ENCODE measurements at regions not wholly inside any gene's neighbourhood (a gene's known extent, or its start where the extent isn't known, plus 50 kb on each side); places are given as distances from the start of the nearest gene placed in this dataset.
"Not testable (repeated sequence)": the region's sequence is repeated elsewhere in the genome, so short reads cannot be mapped to it uniquely, and the experiment has no call there.

DNA sequence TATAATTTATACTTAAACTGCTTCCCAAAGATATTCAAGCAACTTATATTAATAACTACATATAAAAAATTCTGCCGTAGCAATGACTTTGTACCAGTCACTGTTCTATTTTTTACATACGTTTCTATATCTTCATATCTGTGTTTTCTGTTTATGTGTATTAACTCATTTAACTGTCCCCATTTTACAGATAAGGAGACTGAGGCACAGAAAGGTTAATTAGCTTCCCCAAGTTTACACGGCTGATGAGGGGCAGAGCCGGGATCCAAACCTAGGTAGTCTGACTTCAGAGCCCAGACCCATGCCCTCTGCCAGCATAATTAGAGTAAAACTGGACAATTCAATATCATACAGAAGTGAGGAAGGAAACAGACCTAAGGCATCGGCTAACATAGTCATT lies 259.7 kb upstream of the TUT7 start:
- no peak for DNase-seq

DNA sequence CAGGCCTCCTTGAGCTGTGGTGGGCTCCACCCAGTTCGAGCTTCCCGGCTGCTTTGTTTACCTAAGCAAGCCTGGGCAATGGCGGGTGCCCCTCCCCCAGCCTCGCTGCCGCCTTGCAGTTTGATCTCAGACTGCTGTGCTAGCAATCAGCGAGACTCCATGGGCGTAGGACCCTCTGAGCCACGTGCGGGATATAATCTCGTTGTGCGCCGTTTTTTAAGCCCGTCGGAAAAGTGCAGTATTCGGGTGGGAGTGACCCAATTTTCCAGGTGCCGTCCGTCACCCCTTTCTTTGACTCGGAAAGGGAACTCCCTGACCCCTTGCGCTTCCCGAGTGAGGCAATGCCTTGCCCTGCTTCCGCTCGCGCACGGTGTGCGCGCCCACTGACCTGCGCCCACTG lies 257.3 kb upstream of the TUT7 start:
- not testable (repeated sequence) for DNase-seq

DNA sequence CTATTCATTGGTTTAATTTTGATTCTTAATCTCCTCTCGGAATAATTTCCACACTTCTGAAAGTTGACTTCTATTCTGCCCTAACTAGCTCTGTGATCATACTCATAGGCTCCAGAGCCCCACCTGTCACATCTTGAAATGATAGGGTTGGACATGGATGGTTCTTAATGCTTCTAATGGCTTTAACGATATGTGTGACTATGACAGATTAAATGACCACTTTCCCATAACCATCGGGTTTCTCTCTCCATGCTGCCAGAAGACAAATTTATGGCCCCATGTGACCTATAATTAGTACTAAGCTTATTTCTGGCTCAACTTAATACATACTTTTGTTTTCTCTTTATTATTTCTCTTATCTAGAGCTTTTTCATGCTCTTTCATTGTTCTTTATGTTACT lies 251.1 kb upstream of the TUT7 start:
- DNase-seq, result no peak

DNA sequence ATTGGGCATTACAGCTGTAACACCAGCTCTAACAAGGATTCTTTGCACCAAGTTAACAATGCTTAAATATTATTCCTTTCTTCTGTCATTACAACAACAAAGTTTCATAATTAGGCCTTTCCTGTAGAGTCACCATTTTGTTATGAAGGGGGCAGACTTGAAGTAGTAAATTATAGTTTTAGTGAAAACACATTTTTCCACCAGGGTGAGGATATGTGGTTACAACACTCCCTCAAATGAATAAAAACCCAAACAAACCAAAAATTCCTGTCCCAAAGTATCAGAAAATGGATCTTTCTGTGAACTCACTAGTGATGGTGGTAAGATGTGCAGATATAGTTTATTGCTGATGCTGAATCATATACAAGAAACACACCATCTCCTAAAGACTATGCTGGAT lies 250.5 kb upstream of the TUT7 start:
- no peak for DNase-seq

DNA sequence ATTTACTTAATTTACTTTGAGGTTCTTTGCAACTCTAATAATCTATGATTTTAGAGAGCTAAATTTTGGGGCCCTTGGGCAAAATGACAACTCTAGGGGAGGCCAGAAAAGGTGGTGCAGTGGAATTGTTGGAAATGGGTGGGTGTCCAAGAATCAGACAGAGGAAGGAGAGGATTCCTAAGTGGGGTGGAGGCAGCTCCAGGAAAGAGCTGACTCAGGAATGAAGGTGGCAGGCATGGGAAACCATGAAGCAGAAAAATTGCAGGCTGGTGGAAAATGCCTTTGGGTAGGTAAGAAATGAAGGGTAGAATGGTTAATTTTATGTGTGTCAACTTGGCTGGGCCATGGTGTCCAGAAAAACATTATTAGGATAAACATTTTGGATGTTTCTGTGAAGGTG lies 248.5 kb upstream of the TUT7 start:
- no peak for DNase-seq

DNA sequence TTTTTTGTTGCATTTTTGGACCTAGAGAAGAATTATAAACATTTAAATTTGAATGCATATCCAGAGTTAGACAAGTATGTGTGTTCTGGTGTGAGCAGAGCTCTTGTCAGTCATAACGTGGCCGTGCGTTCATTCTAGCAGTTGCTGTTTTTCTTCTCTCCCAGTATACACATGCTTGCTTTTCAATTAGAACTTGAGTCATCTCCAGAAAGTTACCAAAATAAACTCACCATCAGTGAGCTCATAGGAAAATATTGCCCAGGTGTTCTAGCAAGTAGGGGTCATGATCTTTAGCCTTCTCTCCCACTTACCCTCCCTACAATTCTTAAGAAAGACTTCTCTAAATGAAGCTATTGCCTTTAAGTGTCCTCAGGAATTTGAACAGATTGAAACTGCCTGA lies 247.5 kb upstream of the TUT7 start:
- DNase-seq, result no peak

DNA sequence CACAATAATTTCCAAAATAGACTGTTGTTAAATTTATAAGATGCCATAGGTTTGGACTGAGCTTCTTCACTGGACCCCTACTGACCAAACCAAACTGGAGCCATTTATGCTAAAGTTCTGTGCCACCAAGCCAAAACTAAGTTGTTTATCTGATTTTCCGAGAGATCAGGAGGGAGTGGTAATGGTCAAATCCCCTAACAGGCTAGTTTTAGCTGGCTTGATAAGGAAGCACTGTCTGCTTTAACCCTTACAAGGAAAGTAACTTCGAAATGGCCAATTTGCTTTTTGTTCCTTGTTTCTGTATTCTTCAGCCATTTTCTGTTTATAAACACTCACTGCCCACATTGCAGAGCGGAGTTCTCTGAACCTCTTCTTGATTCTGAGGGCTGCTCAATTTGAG lies 246.8 kb upstream of the TUT7 start:
- no peak for DNase-seq

DNA sequence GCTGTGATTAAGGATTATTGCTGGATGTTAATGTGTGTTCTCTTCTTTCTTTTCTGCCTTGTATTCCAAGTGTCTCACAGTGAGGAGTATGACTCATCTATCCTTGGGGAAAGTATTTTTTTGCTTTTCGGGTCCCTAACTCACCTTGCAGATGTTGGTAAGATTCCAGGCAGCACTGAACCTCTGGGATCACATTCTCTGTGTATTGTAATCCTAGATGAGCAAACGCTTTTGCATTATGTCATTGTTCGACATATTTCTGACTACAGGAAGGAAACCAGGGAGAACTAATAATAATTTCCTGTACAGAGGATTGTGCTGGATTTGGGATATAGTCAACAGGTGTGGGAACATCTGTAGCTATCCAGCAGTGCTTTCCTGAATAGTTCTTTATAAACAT lies 246.1 kb upstream of the TUT7 start:
- no peak for DNase-seq

DNA sequence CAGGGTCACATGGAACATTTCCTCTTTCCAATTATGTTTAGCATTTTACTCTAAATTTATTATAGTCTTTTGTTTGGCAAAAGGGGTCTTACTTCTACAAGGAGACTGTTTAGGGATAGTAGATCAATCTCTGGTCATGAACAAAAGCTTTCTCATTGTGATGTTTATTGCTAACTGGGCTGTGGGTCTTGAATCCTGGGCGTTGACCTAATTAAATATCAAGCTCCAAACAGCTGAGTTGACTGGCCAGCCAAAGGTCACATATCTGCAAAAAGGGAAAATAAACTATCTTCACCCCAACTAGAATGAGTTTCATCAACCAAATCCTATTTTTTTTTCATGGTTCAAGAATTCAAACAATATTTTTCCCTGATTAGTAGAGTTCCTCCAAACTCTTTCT lies 245.4 kb upstream of the TUT7 start:
- DNase-seq, result no peak

DNA sequence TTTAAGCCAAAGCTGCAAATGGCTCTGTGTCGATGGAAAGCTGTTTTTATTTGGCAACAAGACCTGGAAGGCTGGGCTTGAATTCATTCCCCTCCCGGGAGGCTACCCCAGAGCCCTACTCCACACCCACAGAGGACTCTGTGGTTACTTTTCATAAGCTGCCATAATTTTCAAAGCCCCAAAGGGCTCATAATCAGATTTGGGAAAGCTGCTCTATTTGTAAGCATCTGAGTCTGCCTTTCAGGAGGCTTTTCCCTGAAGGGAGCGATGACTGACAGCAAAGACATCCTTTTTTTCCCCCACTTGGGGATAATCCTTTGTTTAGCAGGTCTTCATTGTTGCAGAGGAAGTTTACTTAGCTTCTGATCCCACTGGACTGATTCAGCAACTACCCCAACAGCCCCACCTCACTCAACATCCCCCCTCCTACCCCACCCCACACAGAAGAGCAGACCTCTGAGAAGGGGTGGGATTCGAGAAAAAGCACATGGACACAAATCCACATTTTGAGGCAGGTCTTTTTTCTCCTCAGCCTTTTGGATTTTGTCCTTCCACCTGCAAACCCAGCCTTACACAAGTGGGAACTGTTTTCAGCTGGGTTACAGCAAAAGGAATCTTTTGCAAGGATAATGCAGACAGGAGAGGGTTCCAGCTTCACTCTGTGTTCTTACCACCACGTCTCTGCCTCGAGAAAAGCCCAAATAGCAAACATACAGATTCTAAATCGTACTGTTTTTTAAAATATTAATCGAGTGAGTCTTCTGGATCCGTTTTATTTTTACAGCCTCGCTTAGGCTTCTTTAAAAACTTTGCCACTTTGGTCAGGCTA lies 244.4 kb upstream of the TUT7 start:
- DNase-seq, result no peak

DNA sequence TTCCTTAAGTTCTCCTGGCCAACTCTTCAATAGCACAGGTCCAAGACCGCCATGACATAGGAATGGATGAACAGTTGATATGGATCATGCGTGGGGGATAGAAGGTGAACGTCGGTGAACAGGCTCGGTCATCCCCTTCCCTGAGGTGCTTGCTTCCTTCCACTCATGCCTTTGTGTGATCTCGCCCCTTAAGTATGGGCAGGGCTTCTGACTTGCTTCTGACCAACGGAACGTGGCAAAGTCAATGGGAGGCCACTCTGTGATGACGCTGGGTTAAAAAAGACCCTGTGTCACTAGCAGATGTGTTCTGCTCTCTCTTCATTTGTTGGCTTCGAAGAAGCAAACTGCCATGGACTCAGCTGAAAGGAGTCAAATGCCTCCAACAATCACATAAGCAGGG lies 240.5 kb upstream of the TUT7 start:
- DNase-seq, result no peak

DNA sequence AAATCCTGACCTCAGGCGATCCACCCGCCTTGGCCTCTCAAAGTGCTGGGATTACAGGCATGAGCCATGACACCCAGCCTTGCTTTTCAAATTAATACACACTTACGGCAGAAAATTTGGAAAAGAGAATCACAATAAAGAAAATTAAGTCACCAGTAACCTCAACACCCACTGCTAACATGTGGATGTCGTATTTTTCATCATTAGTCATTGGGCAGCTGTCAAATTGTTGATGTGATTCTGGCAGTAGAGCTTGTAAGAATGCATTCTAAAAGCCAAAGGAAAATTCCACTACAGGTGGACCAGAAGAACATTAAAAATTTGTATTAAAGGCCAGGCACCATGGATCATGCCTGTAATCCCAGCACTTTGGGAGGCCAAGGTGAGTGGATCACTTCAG lies 237.3 kb upstream of the TUT7 start:
- DNase-seq, result no peak

DNA sequence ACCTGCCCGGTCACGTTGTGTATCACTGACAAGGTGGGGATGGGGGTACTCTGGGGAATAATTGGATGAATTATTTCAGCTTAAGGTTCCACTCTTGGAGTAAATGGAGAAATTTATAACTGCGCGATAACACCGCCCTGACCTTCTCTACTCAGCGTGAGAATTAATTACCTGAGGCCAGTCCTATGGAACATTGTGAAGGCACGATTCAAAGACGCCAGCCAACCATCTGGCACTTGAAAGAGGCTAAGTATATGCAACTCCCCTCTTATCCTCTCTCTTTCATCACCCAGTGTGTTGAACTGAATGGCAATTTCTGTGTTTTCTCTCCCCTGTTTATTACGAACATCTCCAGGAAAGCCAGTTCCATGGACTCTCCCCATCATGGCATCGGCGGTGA lies 235.5 kb upstream of the TUT7 start:
- no peak for DNase-seq

DNA sequence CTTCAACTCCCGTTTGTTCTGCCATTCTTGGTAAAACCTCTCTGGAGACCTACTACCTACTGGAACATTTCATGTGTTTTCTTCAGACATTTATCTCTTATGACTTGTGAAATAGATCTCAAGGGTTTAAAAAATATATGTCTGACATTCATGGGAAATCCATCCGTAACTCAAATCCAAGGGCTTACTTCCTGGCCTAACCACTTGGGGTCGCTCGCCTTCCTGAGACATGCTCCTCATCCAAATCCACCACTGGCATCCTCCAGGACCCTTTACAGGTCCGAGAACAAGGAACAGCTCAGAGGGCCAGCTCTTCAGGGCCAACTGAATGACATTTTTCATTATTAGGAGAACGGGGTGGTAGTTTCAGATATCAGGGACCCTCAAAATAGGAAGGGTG lies 235.1 kb upstream of the TUT7 start:
- DNase-seq, result no peak

DNA sequence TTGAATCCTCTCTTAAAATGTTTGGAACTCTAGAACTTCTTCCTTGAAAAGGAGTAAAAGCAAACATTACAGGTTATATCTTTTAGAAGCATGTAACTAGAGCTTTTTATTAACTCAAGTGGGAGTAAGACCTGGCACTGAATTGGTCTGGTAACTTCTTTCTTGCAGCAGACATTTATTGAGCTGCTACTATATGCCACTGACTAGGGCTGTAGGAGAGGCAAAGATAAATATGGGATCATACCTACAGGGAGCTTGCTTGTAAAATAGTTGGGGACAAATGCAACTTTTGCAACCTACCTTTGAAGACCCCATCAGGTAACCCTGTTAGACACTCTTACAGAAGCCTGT lies 231.9 kb upstream of the TUT7 start:
- DNase-seq, result no peak

DNA sequence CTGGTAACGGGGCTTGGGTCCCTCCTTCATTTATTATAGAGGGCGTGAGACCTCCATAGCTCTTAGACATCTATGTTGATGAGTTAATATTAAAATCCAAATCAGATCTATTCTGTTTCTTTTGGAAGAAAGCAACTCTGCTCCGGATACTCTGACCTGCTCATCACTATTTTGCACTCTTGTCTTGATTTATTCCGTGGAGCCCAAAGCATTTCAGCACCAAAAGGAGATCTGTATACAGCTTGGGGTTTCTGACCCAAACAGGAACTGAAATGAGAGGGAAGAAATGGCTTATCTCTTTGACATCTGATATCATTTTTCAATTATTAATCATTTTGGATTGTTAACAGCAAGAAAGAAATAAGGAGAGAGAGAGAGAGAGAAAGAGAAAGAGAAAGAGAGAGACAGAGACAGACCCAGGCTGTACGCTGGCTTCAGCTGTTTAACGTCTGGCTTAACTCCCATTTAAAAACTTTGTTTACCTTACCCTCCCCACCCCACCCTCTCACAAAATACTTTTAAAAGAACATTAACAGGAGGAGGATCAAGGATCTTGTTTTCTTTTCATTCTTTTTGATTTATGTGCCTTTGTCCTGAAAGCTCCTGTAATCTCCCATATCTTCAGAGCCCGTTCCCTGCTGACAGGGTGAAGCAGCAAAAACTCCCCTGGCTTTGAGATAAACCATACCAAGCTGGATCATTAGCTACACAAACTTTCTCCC lies 231.4 kb upstream of the TUT7 start:
- DNase-seq, result peak; percentile 58

DNA sequence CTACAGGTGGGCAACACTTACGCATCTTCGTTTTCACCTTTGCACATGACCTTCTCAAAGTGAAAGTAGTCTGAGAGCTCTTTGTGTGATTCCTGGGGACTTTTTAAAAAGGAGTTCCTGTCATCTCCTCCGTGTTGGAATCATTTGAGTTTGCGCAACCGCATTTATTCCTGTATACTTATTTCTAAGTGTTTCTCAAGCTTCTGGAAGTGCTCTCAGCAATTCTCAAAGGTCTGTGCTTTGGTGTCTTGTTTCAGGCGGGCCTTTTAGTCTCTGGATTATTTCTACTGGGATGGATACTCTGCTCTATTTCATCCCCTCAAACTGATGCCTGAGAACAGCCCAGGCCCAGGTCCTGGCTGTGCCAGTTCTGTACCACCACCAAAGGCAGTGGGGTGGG lies 226.5 kb upstream of the TUT7 start:
- DNase-seq, result no peak

DNA sequence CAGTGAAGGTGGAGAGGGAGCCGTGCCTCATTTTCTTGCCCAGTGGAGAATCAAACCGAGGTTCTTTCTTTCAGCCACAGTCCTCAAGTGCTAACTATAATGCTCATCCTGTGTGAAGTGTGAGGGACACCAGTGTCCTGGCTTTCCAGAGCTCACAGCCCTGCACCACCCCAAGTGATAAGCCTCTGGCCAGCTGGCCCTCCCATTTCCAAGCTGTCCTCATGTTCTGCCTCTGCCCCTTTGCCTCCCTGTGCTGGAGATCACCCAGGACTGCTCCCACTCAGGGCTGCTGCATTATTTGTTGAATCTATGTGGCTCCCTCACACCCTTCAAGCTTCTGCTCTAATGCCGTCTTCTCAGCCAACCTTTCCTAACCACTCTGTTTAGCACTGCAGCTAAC lies 224.5 kb upstream of the TUT7 start:
- DNase-seq, result no peak

DNA sequence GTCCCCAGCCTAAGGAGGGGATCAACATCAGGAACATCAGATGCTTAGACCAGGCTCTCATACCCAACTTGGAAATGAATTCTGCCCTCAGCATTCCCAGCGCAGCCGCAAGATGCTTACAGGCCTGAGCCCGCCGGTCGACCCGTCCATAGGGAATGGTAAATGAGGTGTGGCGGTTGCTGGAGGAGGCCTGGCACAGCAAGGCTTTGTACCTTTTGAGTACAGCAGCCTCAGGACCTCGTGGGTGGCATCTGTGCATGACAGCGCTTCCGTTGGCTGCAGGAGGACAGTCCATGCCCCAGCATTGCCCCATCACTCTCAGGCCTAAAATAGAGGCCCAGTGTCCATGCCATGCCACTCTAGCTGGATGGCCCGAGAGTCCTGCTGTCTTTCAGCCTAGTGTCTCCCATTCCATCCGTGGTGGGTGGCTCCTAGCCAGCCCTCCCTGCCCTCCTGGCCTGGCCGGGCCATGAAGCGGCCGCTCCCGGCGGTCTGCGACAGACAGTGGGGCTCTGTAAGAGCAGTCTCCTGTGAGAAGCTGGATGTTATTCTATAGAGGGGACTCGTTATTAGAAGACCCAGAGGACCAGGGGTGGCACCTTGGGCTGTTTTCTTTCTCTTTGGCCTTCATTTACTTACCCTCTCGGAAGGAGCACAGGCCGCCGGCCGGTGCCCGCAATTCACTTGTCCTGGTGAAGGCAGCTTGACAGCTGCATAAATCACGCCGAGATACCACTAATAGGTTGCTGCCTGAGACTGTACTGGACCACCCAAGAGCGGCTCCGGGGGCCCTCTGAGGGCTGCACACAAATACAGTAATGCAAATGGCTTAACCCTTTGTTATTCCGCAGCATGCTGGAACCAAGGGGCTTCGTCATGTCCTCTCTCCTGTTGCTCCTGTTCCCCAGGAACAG lies 223.5 kb upstream of the TUT7 start:
- DNase-seq, result peak; percentile 66

DNA sequence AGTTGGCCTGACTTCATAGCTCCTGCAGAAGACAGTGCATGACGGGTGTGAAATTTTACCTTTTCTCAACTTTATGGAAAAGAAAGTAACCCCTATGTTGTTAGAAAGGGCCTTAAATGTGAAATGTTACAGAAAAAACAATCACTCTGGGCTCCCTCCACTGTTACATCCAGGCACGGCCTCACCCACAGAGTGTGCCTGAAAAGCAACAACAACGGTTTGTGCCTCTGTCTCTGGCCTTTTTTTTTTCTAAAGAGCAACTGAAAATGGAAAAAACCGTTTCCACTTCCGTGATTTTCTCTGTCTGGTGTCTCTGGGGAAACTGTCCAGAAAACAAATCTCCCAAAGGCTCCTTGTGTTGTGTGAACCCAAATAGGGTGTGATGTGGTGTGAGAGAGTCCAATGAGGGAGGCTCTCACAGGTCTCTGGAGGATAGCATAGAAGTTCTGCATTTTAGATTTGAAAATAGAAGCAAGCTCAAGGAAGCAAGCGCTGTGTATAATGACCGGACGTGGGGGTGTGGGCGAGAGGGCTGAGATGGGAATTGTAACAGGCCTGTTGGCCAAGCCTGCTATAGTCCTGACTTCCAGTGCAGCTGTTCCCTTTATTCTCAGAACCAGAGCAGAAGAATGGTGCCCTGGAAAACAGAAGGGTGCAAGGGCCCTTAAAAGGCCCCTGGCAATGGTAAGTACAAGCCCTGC lies 221.8 kb upstream of the TUT7 start:
- no peak for DNase-seq

DNA sequence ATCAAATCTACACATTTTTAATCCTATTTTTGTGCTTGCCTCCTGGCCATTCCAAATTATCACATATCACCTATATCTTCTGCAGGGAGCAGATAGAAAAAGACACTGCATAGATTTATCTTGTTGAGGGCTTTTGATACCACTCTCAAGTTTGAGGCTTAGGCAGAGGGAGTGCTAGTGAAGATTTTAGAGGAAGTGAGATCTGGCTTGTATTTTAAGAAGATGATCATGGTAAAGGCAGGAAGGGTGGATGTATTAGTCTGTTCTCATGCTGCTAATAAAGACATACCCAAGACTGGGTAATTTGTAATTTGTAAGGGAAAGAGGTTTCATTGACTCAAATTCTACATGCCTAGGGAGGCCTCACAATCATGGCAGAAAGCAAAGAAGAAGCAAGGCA lies 220.9 kb upstream of the TUT7 start:
- no peak for DNase-seq

DNA sequence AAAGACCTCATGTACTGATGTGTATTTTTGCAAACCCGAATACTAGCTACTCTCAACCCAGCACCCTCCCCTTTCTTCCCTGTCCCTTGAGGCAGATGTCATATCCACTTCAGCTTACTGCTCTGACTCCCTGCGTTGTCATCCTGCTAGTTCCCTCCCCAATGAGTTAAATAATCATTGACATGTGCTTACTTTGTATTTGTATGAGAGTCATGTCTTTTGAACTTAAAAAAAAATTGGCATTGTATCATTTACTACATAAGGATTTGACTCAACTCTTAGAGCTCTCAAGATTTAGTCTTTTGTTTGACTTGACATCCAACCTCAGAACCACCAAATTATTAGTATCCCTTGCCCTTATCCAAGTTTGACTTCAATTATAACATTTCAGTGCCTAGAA lies 219.7 kb upstream of the TUT7 start:
- no peak for DNase-seq

DNA sequence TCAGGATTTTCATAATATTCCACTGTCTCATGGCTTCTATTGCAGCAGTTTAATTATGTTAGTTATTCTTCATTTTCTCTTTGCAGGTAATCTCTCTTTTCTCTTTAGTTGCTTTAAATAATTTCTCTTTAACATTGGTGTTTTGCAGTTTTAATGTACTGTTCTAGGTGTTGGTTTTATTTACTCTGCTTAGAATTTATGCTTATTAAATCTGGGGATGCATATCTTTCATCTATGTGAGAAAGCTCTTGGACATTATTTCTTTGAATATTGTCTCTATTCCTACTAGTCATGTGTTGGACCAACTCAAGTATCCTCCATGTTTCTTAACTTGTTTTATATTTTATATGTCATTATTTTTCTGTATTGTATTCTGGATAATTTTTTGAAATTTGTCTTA lies 218.7 kb upstream of the TUT7 start:
- DNase-seq, result no peak

All from right kidney (tissue), 1 donor.